ENCODE measurements at regions not wholly inside any gene's neighbourhood (a gene's known extent, or its start where the extent isn't known, plus 50 kb on each side); places are given as distances from the start of the nearest gene placed in this dataset.

DNA sequence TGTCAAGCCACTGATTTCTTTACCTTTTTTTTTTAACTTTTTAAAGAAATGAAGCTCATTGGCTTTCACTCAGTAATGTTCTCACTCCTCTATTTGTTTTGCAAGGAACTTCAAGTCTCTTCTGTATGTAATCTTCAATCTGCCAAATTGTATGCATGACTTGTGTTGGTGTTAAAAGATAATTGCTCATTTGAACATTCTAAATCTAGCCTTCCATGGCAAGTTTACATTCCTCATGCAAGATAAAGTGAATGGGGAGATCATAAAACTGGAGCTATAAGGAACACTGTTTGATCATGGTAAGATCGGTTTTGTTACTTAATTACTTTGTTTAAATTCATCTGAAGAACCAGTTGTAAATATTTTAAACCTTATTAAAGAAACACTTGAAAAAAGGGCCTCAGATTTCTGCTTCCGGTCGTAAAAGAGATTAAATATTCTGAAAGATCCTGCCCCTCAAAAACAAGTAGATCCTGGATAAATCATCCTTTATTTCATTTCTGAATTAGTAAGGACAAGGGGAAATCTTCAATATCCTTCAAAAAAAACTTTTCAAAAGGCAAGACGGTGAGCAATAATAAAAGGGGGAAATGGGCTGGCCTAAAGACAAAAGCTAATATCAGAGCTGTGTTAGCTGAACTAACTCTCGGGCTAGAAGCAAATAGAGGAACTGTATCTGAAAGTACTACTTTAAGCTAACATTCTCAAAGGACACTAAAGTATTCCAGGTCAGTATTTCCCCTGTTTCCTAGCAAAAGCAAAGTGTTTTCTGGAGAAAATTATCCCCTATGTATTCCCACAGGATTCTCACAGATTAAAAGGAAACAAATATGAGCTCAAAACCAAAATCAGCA, 107.0 kb upstream of the ATP11B start:
- intact Hi-C loops (cut with micrococcal nuclease; ENCODE audit: unreplicated experiment), result no loop called here
- BruUV-seq (replicated peaks), result no TSS peak
- H3K9me3 ChIP-seq, result no peaks in the 10 kb centered on the region
- peaks cover 27% of the 10 kb centered on the region for H3K4me1 Mint-ChIP-seq (ENCODE audit: low read depth, unreplicated experiment)
- H3K36me3 Mint-ChIP-seq (ENCODE audit: insufficient read depth, unreplicated experiment), result no peaks in the 10 kb centered on the region
- TF ChIP-seq, protein P1, sequence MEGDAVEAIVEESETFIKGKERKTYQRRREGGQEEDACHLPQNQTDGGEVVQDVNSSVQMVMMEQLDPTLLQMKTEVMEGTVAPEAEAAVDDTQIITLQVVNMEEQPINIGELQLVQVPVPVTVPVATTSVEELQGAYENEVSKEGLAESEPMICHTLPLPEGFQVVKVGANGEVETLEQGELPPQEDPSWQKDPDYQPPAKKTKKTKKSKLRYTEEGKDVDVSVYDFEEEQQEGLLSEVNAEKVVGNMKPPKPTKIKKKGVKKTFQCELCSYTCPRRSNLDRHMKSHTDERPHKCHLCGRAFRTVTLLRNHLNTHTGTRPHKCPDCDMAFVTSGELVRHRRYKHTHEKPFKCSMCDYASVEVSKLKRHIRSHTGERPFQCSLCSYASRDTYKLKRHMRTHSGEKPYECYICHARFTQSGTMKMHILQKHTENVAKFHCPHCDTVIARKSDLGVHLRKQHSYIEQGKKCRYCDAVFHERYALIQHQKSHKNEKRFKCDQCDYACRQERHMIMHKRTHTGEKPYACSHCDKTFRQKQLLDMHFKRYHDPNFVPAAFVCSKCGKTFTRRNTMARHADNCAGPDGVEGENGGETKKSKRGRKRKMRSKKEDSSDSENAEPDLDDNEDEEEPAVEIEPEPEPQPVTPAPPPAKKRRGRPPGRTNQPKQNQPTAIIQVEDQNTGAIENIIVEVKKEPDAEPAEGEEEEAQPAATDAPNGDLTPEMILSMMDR (IDR thresholded peaks at IDR 0.05; ENCODE audit: insufficient read depth in 1 of 2, low read depth in 1 of 2, low read length in 1 of 2, severe bottlenecking in 1 of 2, unreplicated experiment in 1 of 2), result no peak
- H3K4me3 Mint-ChIP-seq (ENCODE audit: unreplicated experiment), result no peak overlapping the region
- H3K27me3 ChIP-seq (replicated peaks; ENCODE audit: control insufficient read depth, insufficient read depth, low read length), result no peaks in the 10 kb centered on the region
- DNase-seq, result no peak
- POLR2A ChIA-PET, result interaction anchor here (0.8 kb wide), 1 partner anchor 393 kb away, joined by 8 read pairs; no protein-coding TSS in a partner anchor
- no peaks in the 10 kb centered on the region for H3K9me3 Mint-ChIP-seq (ENCODE audit: unreplicated experiment)
- H3K27ac Mint-ChIP-seq (ENCODE audit: unreplicated experiment), result no peak overlapping the region
- peaks cover 3% of the 10 kb centered on the region for H3K27me3 Mint-ChIP-seq (ENCODE audit: insufficient read depth, unreplicated experiment)
- no peak overlapping the region for H3K4me3 ChIP-seq (ENCODE audit: low read depth, low read length)
- H3K4me1 ChIP-seq, result peaks cover 12% of the 10 kb centered on the region; the same call in 1 of the 2 replicates
- no peaks in the 10 kb centered on the region for H3K36me3 ChIP-seq (ENCODE audit: control insufficient read depth, insufficient read depth, low read length)
- CTCF ChIA-PET, result interaction anchor here (0.6 to 1.1 kb wide), 4 partner anchors 21 to 984 kb away, joined by 3 to 4 read pairs (median 3); no protein-coding TSS in a partner anchor

- H3K4me3 ChIP-seq (ENCODE audit: low read depth, low read length), result no peak overlapping the region
- H3K36me3 ChIP-seq (ENCODE audit: control insufficient read depth, insufficient read depth, low read length), result no peaks in the 10 kb centered on the region
- intact Hi-C loops (cut with micrococcal nuclease; ENCODE audit: unreplicated experiment), result no loop called here
- TF ChIP-seq, protein P1 (IDR thresholded peaks at IDR 0.05; ENCODE audit: insufficient read depth in 1 of 2, low read depth in 1 of 2, low read length in 1 of 2, severe bottlenecking in 1 of 2, unreplicated experiment in 1 of 2), result no peak
- Mint-ChIP-seq H3K4me1 (ENCODE audit: low read depth, unreplicated experiment) (peaks cover 17% of the 10 kb centered on the region), H3K9me3 (ENCODE audit: unreplicated experiment) (no peaks in the 10 kb centered on the region), H3K36me3 (ENCODE audit: insufficient read depth, unreplicated experiment) (no peaks in the 10 kb centered on the region), H3K4me3 (ENCODE audit: unreplicated experiment) (no peak overlapping the region), H3K27me3 (ENCODE audit: insufficient read depth, unreplicated experiment) (peaks cover 3% of the 10 kb centered on the region), H3K27ac (ENCODE audit: unreplicated experiment) (no peak overlapping the region)
- DNase-seq, result no peak
- H3K27me3 ChIP-seq (replicated peaks; ENCODE audit: control insufficient read depth, insufficient read depth, low read length), result no peaks in the 10 kb centered on the region
- no peaks in the 10 kb centered on the region for H3K9me3 ChIP-seq
- H3K4me1 ChIP-seq, result no peaks in the 10 kb centered on the region
- ChIA-PET CTCF (no interaction called here), POLR2A (no interaction called here)
- BruUV-seq (replicated peaks), result no TSS peak
These were observed 103.1 kb upstream of the ATP11B start for GRCh38 chr3:182690172-182690571.

DNA sequence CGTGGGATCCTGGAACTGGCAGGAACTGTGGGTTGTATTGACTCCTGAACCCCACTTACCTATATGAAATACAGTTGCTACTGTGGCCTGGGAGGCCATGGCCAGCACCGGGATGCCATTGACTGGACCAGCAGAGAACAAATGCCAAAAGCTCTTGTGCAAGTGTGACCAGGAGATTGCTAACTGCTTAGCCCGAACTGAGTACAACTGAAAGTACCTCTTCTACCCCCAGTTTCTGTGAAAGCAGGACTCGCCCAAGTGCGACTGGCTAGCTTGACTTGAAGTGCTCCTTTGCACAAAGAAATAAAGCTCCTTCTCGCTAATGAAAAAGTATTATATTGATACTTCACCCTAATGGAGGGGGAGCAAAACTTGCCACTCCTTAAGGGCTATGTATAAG, 101.3 kb upstream of the ATP11B start:
- Histone ChIP-seq H3K9me3 (no peaks in the 10 kb centered on the region), H3K27me3 (replicated peaks; ENCODE audit: control insufficient read depth, insufficient read depth, low read length) (no peaks in the 10 kb centered on the region), H3K4me3 (ENCODE audit: low read depth, low read length) (no peak overlapping the region), H3K36me3 (ENCODE audit: control insufficient read depth, insufficient read depth, low read length) (no peaks in the 10 kb centered on the region), H3K4me1 (no peaks in the 10 kb centered on the region)
- no peak overlapping the region for H3K27ac Mint-ChIP-seq (ENCODE audit: unreplicated experiment)
- no peak for DNase-seq
- intact Hi-C loops (cut with micrococcal nuclease; ENCODE audit: unreplicated experiment), result no loop called here
- TF ChIP-seq, protein P1 (IDR thresholded peaks at IDR 0.05; ENCODE audit: insufficient read depth in 1 of 2, low read depth in 1 of 2, low read length in 1 of 2, severe bottlenecking in 1 of 2, unreplicated experiment in 1 of 2), result no peak
- H3K27me3 Mint-ChIP-seq (ENCODE audit: insufficient read depth, unreplicated experiment), result peaks cover 1% of the 10 kb centered on the region
- CTCF ChIA-PET, result interaction anchor here (0.6 to 0.9 kb wide), 2 partner anchors 9 to 38 kb away, joined by 3 to 4 read pairs; no protein-coding TSS in a partner anchor
- H3K4me1 Mint-ChIP-seq (ENCODE audit: low read depth, unreplicated experiment), result peaks cover 4% of the 10 kb centered on the region
- H3K9me3 Mint-ChIP-seq (ENCODE audit: unreplicated experiment), result no peaks in the 10 kb centered on the region
- no peak overlapping the region for H3K4me3 Mint-ChIP-seq (ENCODE audit: unreplicated experiment)
- no peaks in the 10 kb centered on the region for H3K36me3 Mint-ChIP-seq (ENCODE audit: insufficient read depth, unreplicated experiment)
- POLR2A ChIA-PET, result no interaction called here
- BruUV-seq (replicated peaks), result no TSS peak
